Daoy (cell line): ENCODE measurements at regions not wholly inside any gene's neighbourhood (a gene's known extent, or its start where the extent isn't known, plus 50 kb on each side); places are given as distances from the start of the nearest gene placed in this dataset.
A peak's percentile ranks its signal among the peaks of the same experiment; 100 is the strongest.
"Not testable (repeated sequence)": the region's sequence is repeated elsewhere in the genome, so short reads cannot be mapped to it uniquely, and the experiment has no call there.

Experiments
- DNase-seq: peaks from one replicate; pipeline ENCODE4 v3.0.0-alpha.2; 2015; ENCODE audit warnings: low read depth

- DNase-seq = no peak
Measured at GRCh38 chr3:112736805-112737566, 96.0 kb upstream of the CCDC80 start.

GRCh38 chr3:112736386-112736785, 95.4 kb upstream of the CCDC80 start:
- DNase-seq = no peak

- no peak for DNase-seq
Measured at GRCh38 chr3:112735926-112736325, 95.0 kb upstream of the CCDC80 start.

GRCh38 chr3:112734736-112735350, 93.9 kb upstream of the CCDC80 start:
- peak; percentile 78 for DNase-seq

- no peak for DNase-seq
Measured at GRCh38 chr3:112734171-112734570, 93.2 kb upstream of the CCDC80 start.

- DNase-seq = no peak
Measured at GRCh38 chr3:112730210-112730609, 89.3 kb upstream of the CCDC80 start.

- DNase-seq = no peak
Measured at GRCh38 chr3:112721231-112721630, 80.3 kb upstream of the CCDC80 start.

GRCh38 chr3:112718967-112719366, 78.0 kb upstream of the CCDC80 start:
- no peak for DNase-seq

GRCh38 chr3:112718516-112718915, 77.6 kb upstream of the CCDC80 start:
- no peak for DNase-seq

- no peak for DNase-seq
Measured at GRCh38 chr3:112709911-112710310, 69.0 kb upstream of the CCDC80 start.

- peak; percentile 80 for DNase-seq
Measured at GRCh38 chr3:112699436-112699978, 58.6 kb upstream of the CCDC80 start.

GRCh38 chr3:112698442-112698841, 57.5 kb upstream of the CCDC80 start:
- not testable (repeated sequence) for DNase-seq

GRCh38 chr3:112696244-112696643, 55.3 kb upstream of the CCDC80 start:
- DNase-seq = not testable (repeated sequence)

GRCh38 chr3:112695377-112696108, 54.6 kb upstream of the CCDC80 start:
- DNase-seq = not testable (repeated sequence)

- DNase-seq = not testable (repeated sequence)
Measured at GRCh38 chr3:112694906-112695305, 54.0 kb upstream of the CCDC80 start.

GRCh38 chr3:112693186-112693585, 52.2 kb upstream of the CCDC80 start:
- no peak for DNase-seq
